HG02763 (cell line): ENCODE measurements at regions not wholly inside any gene's neighbourhood (a gene's known extent, or its start where the extent isn't known, plus 50 kb on each side); places are given as distances from the start of the nearest gene placed in this dataset.

Experiments
- ATAC-seq: cut with Tn5 transposase; IDR thresholded peaks from one replicate; pipeline ENCODE4 v1.9.1; 2021; ENCODE audit warnings: mild to moderate bottlenecking, moderate library complexity; ENCODE audit not compliant: unreplicated experiment

GRCh38 chr6:167731731-167732422 lies 94.8 kb upstream of the AFDN start:
- ATAC-seq: no peak

- no peak for ATAC-seq
Measured at GRCh38 chr6:167733740-167734661, 92.7 kb upstream of the AFDN start.

- no peak for ATAC-seq
Measured at GRCh38 chr6:167734662-167735083, 92.0 kb upstream of the AFDN start.

GRCh38 chr6:167735084-167735950 lies 91.4 kb upstream of the AFDN start:
- ATAC-seq: no peak

GRCh38 chr6:167735951-167736288 lies 90.8 kb upstream of the AFDN start:
- ATAC-seq: no peak

- no peak for ATAC-seq
Measured at GRCh38 chr6:167736486-167737204, 90.1 kb upstream of the AFDN start.

GRCh38 chr6:167737205-167737830 lies 89.4 kb upstream of the AFDN start:
- no peak for ATAC-seq

- ATAC-seq: no peak
Measured at GRCh38 chr6:167738386-167738785, 88.3 kb upstream of the AFDN start.

GRCh38 chr6:167739721-167740475 lies 86.8 kb upstream of the AFDN start:
- ATAC-seq: no peak

GRCh38 chr6:167742719-167743303 lies 83.9 kb upstream of the AFDN start:
- no peak for ATAC-seq

- ATAC-seq: no peak
Measured at GRCh38 chr6:167744681-167745669, 81.7 kb upstream of the AFDN start.

- no peak for ATAC-seq
Measured at GRCh38 chr6:167745670-167746389, 80.9 kb upstream of the AFDN start.

- no peak for ATAC-seq
Measured at GRCh38 chr6:167746390-167746907, 80.3 kb upstream of the AFDN start.

- ATAC-seq: no peak
Measured at GRCh38 chr6:167746975-167747374, 79.7 kb upstream of the AFDN start.

- no peak for ATAC-seq
Measured at GRCh38 chr6:167747645-167748044, 79.1 kb upstream of the AFDN start.

- ATAC-seq: no peak
Measured at GRCh38 chr6:167748046-167748445, 78.7 kb upstream of the AFDN start.
